Hematopoietic multipotent progenitor cell treated with erythropoietin and hydrocortisone succinate and interleukin-3 and kit ligand, for 4 days (in vitro differentiated cells): ENCODE measurements at regions not wholly inside any gene's neighbourhood (a gene's known extent, or its start where the extent isn't known, plus 50 kb on each side); places are given as distances from the start of the nearest gene placed in this dataset.
"Not testable (repeated sequence)": the region's sequence is repeated elsewhere in the genome, so short reads cannot be mapped to it uniquely, and the experiment has no call there.

Source experiments
- DNase-seq: peaks from one replicate; pipeline ENCODE4 v3.0.0-alpha.2; 2015

DNA sequence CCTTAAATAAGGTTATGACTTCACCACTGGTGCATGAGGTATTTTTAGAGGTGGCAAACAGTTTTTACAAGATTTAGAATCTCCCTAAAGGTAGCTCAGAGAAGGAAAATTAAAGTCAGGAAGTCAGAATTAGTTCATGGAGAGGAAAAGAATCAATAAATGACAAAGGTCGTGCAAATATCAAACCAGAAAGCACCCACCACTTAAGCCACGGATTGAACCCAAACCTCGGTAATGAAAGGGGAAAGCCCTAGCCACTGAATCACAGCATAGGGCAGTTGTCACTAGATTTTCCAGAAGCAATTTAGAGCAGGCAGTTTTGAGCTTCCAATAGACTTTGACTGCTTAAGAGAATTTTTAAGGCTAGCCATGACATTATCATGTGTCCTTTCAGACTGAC, 1590.4 kb downstream of the SLITRK1 start:
- DNase-seq, result no peak

DNA sequence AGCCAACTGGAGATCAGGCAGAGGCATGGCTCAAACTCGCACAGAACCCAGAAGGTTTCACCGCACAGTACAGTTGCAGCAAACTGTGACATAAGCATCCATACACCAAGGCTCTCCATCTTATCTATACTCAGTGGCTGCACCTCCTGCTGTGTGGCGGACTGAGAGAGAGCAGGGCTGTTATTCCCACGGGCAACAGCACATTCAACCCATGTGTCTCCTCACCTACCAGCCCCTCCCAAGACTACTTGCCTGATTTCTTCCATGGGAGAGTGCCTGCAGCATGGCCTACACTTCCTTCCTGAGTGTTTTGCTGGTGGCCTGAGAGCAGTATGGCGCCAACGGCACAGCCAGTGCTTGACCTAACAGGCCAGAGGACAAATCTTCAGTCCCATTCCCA, 1606.6 kb downstream of the SLITRK1 start:
- DNase-seq, result no peak

DNA sequence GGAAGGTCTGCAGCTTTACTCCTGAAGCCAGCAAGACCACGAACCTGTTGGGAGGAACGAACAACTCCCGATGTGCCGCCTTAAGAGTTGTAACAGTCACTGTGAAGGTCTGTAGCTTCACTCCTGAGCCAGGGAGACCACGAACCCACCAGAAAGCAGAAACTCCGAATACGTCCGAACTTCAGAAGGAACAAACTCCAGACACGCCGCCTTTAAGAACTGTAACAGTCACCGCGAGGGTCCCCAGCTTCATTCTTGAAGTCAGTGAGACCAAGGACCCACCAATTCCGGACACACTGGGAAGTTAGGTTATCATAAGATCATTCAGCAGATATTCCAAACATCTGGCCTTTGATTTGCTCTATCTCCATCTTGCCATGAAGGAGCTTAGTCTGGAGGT, 1623.0 kb downstream of the SLITRK1 start:
- no peak for DNase-seq

DNA sequence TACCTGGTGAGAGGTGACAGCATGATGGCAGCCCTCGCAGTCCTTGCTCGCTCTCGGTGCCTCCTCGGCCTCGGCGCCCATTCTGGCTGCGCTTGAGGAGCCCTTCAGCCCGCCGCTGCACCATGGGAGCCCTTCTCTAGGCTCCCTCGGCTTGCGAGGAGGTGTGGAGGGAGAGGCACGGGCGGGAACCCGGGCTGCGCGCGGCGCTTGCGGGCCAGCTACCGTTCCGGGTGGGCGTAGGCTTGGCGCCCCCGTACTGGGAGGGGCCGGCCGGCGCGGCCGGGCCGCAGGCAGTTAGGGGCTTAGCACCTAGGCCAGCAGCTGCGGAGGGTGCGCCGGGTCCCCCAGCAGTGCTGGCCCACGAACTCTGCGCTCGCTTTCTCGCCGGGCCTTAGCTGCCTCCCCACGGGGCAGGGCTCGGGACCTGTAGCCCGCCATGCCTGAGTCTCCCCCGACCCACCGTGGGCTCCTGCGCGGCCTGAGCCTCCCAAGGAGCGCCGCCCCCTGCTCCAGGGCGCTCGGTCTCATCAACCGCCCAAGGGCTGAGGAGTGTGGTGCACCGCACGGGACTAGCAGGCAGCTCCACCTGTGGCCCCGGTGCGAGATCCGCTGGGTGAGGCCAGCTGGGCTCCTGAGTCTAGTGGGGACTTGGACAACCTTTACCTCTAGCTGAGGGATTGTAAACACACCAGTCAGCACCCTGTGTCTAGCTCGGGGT, 1624.3 kb downstream of the SLITRK1 start:
- no peak for DNase-seq

DNA sequence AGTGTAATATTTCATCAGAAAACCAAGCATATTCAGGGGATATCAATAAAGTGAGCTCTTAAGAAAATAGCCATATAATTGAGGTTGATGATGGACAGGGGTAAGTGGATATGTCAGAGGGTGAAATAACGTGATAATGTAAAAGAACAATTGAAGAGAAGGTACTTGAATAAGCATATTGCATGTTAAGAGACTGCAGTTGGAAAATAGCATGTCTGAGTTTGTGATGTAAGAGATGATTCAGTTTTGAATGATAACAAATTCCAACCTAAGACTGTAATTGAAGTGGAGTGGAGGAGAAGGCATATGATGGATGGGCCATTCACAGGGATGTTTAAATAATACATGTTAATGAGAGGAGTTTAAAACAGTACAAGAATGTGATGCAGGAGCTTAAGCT, 1633.5 kb downstream of the SLITRK1 start:
- DNase-seq, result no peak

DNA sequence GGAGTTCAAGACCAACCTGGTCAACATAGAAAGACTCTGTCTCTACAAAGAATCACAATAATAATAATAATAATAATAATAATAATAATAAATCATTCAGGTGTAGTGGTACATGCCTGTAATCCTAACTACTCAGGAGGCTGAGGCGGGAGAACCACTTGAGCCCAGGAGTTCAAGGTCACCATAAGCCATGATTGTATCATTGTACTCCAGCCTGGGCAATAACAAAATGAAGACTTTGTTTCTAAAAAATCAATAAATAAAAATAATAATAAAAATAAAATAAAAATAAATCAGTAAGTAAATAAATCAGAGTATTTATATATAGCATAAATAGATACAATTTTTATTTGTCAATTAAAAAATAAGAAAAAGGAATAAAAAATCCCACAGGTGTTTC, 1636.4 kb downstream of the SLITRK1 start:
- DNase-seq, result no peak

DNA sequence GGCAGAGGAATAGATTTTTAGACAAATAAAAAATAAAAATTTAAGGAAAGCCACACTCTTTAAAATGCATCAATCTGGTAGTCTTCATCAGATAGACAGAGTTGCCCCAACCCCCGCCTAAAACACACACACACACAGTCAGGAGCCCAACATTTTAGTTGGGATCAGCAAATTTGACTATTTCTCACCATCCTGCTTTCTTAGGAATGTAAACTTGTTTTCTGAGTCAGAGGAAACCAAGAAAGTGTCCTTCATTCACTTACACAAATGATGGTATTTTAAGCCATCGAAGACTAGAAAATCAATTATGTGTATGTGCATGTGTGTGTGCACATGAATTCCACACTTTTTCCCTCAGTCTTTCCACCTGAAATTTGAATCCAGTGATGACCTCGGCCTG, 1657.5 kb downstream of the SLITRK1 start:
- DNase-seq, result no peak

DNA sequence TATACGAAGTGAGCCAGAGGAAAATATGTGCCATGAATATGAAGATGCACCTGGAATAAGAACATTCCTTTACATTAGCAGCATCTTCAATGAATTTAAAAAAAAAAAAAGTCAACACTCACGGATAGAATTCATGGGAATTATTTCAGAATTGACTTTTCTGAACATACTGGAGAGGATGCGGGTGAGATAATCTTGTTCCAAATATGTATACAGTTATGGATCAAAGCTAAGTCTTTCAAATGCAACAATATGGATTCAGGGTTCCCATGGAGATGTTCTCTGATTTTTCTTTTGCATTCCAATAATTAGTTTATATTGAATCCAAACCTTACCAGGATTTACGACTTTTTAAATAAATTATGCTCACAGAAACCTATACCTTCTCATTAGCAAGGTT, 1660.7 kb downstream of the SLITRK1 start:
- DNase-seq, result no peak

DNA sequence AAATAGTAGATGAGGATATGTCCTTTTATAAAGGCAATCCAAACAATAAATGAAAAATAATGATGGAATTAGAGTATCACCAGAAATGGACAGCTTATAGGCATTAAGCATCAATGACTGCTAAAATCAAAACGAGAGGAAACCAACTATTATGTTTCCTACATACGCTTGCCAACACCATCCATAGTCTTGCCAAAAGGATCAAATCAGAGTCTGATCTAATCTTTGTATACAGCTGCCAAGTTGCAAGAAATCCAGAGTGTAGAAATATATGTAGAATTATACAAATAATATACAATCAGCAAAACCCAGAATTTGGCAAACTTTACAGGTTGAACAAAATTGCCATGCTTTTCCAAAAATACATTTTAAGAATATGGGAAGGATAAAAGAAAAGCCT, 1661.6 kb downstream of the SLITRK1 start:
- DNase-seq, result no peak

DNA sequence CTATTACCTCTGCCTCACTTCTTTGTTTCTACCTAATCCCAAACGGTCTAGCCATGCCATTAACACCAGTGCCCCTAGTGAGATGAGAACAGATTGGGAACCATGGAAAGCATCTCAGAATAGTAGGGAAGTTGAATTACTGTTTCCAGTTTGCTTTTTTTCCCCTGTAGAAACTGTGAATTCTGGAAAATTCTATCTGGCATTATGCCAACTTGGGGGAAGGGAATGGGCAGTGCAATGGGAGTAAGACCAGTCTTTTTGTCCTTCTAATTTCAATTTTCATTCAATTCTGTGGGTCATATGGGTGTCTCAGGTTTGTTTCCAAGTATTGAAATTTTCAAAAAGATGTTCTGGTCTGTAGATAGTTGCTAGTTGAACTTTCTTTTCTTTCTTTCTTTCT, 1666.1 kb downstream of the SLITRK1 start:
- DNase-seq, result no peak

DNA sequence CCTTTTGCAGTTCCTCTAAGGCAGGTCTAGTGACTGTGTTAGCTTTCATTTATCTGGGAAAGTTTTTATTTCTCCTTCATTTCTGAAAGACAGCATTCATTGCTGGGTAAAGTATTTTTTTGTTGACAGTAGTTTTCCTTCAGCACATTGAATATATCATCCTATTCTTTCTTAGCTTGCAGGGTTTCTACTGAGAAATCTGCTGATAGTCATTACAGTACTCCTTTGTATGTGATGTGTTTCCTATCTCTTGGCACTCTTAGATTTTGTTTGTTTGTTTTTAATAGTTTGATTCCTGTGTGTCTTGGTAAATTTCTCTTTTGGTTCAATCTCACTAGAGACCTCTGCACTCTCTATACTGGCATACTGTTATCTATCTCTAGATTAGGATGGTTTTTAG, 1667.9 kb downstream of the SLITRK1 start:
- no peak for DNase-seq

DNA sequence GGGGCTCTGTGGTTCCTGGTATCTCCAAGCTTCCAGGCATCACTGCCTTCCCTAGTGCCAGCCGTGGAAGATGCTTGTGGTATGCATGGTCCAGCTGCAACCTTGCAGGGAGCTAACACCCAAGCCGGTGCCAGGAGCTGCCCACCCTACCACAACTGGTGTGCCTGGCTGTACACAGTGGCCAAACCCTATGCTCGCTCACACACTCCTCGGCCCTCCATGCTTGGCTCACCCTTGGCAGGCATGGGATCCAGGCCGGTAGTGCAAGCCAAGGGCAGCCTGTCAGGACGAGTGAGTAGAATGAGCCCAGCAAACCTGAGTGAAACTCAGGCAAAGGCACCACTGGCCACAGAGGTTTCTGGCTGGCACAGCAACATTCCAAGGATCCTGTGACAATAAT, 1676.0 kb downstream of the SLITRK1 start:
- no peak for DNase-seq

DNA sequence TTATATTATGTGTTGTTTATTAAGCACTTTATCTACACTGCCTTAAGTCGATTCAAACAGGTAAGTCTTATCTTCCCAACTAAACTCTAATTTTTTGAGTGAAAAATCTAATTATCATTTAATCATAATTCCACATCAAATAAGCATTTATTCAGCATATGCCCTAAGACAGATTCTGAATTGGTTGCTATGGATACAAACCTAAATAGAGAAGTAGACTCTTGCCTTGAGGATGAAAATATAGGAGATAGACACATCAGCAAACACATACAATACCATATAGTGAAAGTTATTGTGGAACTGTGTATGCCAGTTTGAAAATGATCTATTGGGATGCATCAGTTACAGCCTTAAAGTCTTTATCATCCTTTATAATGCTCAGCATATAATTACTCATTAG, 1679.9 kb downstream of the SLITRK1 start:
- DNase-seq, result no peak

DNA sequence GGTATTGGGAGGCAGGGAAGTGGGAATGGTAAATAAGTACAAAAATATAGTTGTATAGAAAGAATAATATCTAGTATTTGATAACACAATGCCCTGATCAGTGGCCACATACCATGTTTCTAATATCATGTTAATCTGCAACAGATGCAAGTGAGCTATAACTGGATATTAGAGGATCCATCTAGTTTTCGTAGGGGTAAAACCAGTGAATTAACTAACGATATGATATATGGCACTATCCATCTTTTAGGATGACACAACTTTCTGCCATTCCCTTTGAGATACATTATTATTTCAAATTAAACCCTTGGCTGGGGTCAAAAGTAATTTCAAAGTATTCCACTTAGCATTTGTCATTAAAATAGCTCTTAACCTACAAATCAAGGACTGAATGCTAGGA, 1686.2 kb downstream of the SLITRK1 start:
- no peak for DNase-seq

DNA sequence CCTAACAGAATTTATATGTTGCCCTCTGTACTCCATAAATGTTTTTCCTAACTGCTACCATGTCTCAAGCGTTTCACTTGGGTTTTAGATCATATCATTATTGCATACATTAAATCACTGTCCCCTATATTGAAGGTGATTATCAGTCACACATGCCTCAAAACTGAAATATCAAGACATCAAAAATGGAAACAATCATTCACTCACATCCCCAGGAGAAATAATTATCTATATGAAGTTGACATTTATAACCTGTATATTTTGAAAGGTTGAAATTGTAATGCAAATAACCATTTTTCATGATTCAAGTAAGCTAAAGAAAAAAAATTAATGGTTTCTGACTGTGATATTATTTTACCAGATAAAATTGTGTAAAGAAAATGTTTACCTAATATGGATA, 1695.0 kb downstream of the SLITRK1 start:
- no peak for DNase-seq

DNA sequence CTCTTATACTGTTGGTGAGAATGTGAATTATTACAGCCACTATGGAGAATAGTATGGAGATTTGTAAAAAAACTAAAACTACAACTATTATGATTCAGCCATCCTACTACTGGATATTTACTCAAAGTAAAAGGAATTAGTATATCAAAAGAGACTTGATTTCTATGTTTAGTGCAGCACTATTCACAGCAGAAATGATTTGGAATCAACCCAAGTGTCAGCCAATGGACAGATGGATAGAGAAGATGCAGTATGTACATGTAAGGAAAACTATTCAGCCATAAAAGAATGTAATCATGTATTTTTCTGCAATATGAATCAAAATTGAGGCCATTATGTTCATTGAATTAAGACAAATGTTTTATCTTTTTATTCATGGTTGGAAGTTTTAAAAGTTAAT, 1705.5 kb downstream of the SLITRK1 start:
- no peak for DNase-seq

DNA sequence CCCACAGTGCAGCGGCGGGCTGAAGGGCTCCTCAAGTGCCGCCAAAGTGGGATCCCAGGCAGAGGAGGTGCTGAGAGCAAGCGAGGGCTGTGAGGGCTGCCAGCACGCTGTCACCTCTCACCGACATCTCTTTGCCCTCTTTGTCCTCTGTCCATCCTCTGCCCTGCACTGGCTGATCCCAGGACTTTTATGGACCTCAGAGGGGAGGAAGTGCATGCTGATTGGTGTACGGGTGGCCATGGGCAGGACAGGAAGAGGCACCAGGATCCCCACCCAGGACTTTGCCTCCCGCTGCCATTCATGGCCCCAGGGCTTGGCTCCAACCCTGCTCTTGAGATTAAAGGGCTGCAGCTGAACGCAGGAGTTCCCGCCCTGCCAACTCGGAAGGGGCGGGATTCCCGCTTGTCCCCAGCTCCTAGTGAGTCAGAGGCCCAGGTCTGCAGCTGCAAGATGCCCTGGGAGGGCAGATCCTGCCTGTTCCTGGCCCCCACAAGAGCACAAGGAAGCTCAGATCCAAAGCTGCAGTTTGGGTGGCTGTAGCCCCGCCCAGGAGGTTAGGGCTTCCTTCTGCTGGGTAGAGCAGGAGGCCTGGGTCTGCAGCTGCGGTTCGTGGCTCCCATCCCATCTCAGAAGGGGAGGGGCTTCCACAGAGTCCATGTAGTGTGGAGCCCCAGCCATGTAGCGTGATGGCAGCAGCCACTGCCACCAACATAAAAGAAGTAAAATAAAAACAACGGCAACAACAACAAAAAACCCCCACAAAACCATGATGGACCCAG, 1716.7 kb downstream of the SLITRK1 start:
- DNase-seq, result no peak

DNA sequence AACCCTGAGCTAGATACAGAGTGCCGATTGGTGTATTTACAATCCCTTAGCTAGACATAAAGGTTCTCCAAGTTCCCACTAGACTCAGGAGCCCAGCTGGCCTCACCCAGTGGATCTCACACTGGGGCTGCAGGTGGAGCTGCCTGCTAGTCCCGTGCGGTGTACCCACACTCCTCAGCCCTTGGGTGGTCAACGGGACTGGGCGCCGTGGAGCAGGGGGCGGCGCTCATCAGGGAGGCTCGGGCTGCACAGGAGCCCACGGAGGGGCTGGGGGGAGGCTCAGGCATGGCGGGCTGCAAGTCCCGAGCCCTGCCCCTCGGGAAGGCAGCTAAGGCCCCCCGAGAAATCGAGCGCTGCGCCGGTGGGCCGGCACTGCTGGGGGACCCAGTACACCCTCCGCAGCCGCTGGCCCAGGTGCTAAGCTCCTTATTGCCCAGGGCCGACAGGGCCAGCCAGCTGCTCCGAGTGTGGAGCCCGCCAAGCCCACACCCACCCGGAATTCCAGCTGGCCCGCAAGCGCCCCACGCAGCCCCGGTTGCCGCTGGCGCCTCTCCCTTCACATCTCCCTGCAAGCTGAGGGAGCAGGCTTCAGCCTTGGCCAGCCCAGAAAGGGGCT, 1717.4 kb downstream of the SLITRK1 start:
- not testable (repeated sequence) for DNase-seq

DNA sequence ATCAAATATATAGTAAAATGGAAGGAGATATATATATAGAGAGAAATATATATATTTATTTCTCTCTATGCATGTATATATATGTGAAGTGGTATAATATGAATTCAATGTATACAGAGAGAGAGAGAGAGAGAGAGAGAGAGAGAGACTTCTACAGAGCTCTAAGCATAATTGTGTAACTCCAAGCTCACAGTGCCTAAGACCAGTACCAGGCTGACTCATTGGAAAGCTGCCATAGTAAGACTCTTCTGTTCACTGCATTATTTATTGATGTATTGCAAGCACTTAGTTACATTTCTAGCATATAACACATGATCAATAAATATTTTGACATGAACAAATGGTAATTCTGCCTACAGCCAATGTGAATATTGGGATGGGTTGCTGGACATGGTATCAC, 1734.7 kb downstream of the SLITRK1 start:
- no peak for DNase-seq

DNA sequence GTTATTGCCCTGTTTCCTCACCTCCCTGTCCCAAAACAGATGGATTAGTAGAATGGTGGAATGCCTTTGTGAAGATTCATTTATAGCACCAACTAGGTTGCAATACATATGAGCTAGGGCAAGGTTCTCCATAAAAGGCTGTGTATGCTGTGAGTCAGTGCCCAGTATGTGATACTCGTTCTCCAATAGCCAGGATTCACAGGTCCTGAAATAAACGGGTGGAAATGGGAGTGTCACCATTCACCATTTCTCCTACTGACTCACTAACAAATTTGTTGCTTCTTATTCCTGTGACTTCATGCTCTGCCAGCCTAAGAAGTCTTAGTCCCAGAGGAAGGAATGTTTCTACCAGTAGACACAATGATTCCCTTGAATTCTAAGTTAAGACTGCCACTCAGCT, 1745.4 kb downstream of the SLITRK1 start:
- DNase-seq, result no peak

DNA sequence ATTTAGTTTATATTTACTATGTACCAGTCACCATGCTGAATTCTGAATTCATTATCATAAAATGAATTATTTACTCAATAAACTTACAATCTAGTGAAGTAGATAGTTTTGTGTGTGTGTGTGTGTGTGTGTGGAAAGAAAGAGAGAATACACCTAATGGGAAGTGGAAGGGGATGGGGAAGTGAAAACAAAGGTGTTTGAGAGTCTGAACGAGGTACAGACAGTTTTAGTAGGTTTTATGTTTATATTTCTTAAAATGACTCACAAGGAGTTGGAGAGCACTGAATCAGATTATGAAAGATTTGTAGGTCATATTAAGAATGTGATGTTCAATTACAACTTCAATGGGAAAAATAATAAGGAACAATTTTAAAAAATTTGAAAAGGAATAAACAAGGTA, 1753.0 kb downstream of the SLITRK1 start:
- no peak for DNase-seq

DNA sequence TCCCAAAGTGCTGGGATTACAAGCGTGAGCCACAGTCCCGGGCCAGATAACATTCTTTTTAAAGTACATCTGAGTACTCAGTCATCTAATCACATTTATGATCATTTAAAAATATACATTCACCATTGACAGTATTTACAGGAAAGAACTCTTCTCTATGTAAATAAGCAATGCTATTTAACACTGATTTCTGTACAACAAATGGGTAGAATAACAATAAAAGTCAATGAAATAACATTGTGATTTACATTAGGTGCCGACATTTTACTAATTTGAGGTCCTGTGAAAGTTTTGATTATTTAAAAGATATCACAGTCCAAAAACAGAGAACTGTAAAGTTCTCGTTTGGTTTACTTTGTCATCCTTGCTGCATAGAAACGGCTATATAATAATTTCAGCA, 1763.7 kb downstream of the SLITRK1 start:
- no peak for DNase-seq

DNA sequence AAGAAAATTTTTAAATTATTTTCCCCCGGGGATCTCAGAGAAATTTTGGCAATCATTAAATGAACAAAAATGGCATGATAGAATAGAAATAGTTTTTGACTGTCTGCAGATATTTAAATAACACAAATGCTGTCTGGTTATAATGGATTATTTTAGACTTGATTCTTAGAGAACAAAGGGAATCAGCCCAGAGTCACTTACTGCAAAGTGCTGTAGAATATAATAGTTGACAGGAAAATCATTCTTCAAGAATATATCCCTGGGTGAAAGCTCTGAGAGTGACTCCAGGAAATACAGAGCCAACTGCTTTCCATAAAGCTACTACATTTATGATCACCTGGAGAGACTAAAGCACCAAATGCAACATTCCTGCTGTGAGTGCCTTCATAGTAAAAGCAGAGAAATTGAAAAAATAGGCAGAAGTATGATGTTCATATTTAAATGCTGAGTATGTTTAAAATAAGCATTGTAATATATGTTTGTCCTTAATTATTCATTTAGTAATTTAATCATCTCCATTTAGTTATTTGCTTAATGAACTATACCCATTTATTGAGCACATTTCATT, 1765.8 kb downstream of the SLITRK1 start:
- DNase-seq, result no peak

DNA sequence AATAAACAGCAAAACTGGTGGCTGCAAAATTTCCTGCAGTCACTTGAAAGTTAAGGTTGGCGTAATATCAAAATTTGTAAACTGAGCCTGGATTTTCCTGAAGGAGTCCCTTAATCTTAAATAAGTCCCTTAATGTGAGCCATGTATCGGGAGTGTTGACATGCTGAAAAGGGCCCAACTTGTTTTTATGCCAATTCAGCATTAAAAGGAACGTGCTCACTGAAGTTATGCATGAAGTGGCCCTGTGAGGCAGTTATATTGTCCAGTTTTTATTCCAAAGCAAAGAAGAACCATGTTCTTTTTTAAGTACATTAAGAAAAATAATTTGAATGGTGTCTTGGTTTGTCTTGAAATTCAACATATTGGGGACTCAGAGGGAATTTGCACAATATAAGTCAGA, 1766.9 kb downstream of the SLITRK1 start:
- DNase-seq, result no peak
